ENCODE measurements at regions not wholly inside any gene's neighbourhood (a gene's known extent, or its start where the extent isn't known, plus 50 kb on each side); places are given as distances from the start of the nearest gene placed in this dataset.

DNA sequence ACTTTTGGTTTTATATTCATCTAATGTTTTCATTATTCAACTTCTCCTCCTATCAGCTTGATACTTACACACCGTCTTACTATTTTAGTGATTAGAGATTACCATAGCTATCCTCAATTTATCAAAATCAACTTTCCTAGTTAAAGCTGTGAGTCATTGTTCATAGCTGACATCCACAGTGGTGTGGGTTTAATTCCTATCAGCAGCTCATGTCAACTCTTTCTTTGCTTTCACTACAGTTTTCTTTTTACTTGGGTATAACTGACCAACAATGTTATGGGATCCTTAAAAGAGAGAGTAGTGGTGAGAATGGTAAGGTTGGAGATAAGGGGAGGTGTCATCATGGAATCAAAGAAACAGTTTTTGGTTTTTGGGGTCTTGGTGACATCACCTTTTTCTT, 112.7 kb downstream of the NFKBIZ start:
- RAD21 ChIA-PET (ENCODE audit: unreplicated experiment) = no interaction called here
- ATAC-seq = no peak

More for the DNA sequence above, 112.7 kb downstream of the NFKBIZ start:
- CTCF ChIA-PET = interaction anchor here (0.9 to 3.2 kb wide), 3 partner anchors 11 to 23 kb away, joined by 4 to 9 read pairs (median 5); no protein-coding TSS in a partner anchor
- TF ChIP-seq CHD1 (IDR thresholded peaks at IDR 0.05; ENCODE audit: low read depth, low read length) (no peak), ATF7 (IDR thresholded peaks at IDR 0.05; ENCODE audit: low read depth) (no peak), SUZ12 (IDR thresholded peaks at IDR 0.05; ENCODE audit: unreplicated experiment) (no peak), BRCA1 (IDR thresholded peaks at IDR 0.05; ENCODE audit: low read depth, low read length) (no peak), KAT2A (conservative IDR thresholded peaks at IDR 0.05; ENCODE audit: control insufficient read depth, low read depth, low read length) (no peak), CEBPB (IDR thresholded peaks at IDR 0.05; ENCODE audit: borderline replicate concordance in 1 of 2, low read depth in 2 of 2, low read length in 2 of 2) (no peak)
- TF ChIP-seq, protein P1, sequence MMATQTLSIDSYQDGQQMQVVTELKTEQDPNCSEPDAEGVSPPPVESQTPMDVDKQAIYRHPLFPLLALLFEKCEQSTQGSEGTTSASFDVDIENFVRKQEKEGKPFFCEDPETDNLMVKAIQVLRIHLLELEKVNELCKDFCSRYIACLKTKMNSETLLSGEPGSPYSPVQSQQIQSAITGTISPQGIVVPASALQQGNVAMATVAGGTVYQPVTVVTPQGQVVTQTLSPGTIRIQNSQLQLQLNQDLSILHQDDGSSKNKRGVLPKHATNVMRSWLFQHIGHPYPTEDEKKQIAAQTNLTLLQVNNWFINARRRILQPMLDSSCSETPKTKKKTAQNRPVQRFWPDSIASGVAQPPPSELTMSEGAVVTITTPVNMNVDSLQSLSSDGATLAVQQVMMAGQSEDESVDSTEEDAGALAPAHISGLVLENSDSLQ (IDR thresholded peaks at IDR 0.05) = no peak
- TF ChIP-seq, protein P2, sequence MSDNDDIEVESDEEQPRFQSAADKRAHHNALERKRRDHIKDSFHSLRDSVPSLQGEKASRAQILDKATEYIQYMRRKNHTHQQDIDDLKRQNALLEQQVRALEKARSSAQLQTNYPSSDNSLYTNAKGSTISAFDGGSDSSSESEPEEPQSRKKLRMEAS (IDR thresholded peaks at IDR 0.05; ENCODE audit: low read depth, low read length) = no peak
- no peaks in the 10 kb centered on the region for H3K4me1 ChIP-seq (ENCODE audit: control insufficient read depth, insufficient read depth, low read length)
- H4K20me1 ChIP-seq (ENCODE audit: control insufficient read depth, insufficient read depth) = no peaks in the 10 kb centered on the region
- in situ Hi-C loops (cut with MboI) = no loop called here
- DNase-seq (ENCODE audit: low read depth, low spot score) (no peak), FAIRE-seq (no peak)
- H3K27me3 ChIP-seq (replicated peaks in 1 of 2; ENCODE audit: control insufficient read depth in 2 of 2, insufficient read depth in 2 of 2, low read length in 1 of 2) = no peaks in the 10 kb centered on the region
- H3K36me3 ChIP-seq (ENCODE audit: control insufficient read depth in 2 of 2, insufficient read depth in 2 of 2, low read length in 1 of 2) = no peaks in the 10 kb centered on the region
- 78% methylated on average over 1 of the region's 1 CpG for WGBS (ENCODE audit: insufficient coverage, insufficient replicate concordance, low lambda C conversion rate, missing lambda C conversion rate)
- no peak overlapping the region for H3K9ac ChIP-seq (ENCODE audit: control insufficient read depth, insufficient read depth, low read length)
- H3K79me2 ChIP-seq (ENCODE audit: control insufficient read depth, insufficient read depth, low read length) = no peaks in the 10 kb centered on the region
- SMC1A ChIA-PET (ENCODE audit: uncharacterized antibody, unreplicated experiment) = interaction anchor here (0.6 to 2.7 kb wide), 11 partner anchors 10 to 159 kb away, joined by 3 to 8 read pairs (median 3); no protein-coding TSS in a partner anchor
- H3K4me3 ChIP-seq = no peak overlapping the region
- no peak overlapping the region for H2AFZ ChIP-seq (ENCODE audit: control insufficient read depth, low read depth, low read length)
- intact Hi-C loops (cut with micrococcal nuclease; ENCODE audit: unreplicated experiment) = no loop called here
- BruUV-seq (replicated peaks) = no TSS peak
- H3K27ac ChIP-seq (ENCODE audit: control insufficient read depth, insufficient read depth) = no peak overlapping the region
- no peaks in the 10 kb centered on the region for H3K9me3 ChIP-seq (replicated peaks; ENCODE audit: control insufficient read depth, insufficient read depth, low read length)
- POLR2A ChIA-PET = no interaction called here
- H3K4me2 ChIP-seq (ENCODE audit: control insufficient read depth, insufficient read depth) = no peak overlapping the region
